ENCODE measurements at regions not wholly inside any gene's neighbourhood (a gene's known extent, or its start where the extent isn't known, plus 50 kb on each side); places are given as distances from the start of the nearest gene placed in this dataset.

DNA sequence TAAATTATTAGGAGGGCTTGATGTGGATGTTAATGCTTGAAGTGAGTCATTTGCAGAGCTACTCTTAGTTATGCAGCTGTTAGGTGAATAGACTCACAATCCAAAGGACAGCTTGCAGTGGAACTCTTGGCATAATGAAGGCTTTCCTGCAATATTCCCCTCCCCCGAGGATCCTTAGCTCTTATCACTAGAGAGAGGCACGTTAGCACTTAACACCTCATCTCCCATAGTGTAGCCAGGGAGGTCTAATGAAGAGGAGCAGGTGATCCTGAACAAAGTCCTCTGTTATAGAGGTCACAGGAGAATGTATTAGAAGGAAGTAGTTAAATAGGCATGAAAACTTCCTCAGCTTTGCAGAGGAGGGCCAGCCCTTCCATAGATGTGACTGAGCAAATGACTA lies 919.2 kb upstream of the FAT3 start:
- H3K4me1 ChIP-seq (ENCODE audit: low read depth, poor library complexity, severe bottlenecking): peaks cover under 1% of the 10 kb centered on the region
- no peaks in the 10 kb centered on the region for H3K36me3 ChIP-seq (ENCODE audit: insufficient read depth)
- H3K4me3 ChIP-seq (IDR thresholded peaks at IDR 0.05; ENCODE audit: insufficient read depth, low read depth, low read length): no peak overlapping the region
- no peaks in the 10 kb centered on the region for H3K79me2 ChIP-seq (ENCODE audit: insufficient read depth, low read depth)
- TF ChIP-seq, protein P1, sequence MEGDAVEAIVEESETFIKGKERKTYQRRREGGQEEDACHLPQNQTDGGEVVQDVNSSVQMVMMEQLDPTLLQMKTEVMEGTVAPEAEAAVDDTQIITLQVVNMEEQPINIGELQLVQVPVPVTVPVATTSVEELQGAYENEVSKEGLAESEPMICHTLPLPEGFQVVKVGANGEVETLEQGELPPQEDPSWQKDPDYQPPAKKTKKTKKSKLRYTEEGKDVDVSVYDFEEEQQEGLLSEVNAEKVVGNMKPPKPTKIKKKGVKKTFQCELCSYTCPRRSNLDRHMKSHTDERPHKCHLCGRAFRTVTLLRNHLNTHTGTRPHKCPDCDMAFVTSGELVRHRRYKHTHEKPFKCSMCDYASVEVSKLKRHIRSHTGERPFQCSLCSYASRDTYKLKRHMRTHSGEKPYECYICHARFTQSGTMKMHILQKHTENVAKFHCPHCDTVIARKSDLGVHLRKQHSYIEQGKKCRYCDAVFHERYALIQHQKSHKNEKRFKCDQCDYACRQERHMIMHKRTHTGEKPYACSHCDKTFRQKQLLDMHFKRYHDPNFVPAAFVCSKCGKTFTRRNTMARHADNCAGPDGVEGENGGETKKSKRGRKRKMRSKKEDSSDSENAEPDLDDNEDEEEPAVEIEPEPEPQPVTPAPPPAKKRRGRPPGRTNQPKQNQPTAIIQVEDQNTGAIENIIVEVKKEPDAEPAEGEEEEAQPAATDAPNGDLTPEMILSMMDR (conservative IDR thresholded peaks at IDR 0.05; ENCODE audit: low read depth, low read length): no peak
- H3K9ac ChIP-seq: no peak overlapping the region
- no peak overlapping the region for H3K27ac ChIP-seq
- no peak overlapping the region for H3K4me2 ChIP-seq
- H4K20me1 ChIP-seq (ENCODE audit: insufficient read depth): no peaks in the 10 kb centered on the region
- no peaks in the 10 kb centered on the region for H3K27me3 ChIP-seq (ENCODE audit: insufficient read depth, low read depth)
- no peak overlapping the region for H2AFZ ChIP-seq (ENCODE audit: low read depth)

DNA sequence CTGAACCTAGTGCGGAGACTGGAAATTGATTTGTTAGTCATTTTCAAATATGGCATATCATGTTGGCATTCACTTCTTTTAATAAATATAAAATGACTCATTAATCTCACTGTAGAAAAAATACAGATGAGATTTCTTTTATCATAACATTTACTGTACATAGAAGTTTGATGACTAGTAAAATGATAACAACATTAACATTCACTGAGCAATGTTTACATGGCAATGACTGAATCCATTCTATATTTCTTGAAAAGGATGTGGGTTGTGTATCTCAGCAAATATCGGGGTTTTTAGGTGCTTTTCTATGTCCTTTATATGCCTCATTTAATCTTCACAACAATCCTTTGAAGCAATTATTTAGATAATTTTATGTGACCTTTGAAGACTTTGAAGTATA lies 920.9 kb upstream of the FAT3 start:
- Histone ChIP-seq H3K79me2 (ENCODE audit: insufficient read depth, low read depth) (no peaks in the 10 kb centered on the region), H3K4me3 (IDR thresholded peaks at IDR 0.05; ENCODE audit: insufficient read depth, low read depth, low read length) (no peak overlapping the region), H3K4me2 (no peak overlapping the region), H3K4me1 (ENCODE audit: low read depth, poor library complexity, severe bottlenecking) (peaks cover 5% of the 10 kb centered on the region), H4K20me1 (ENCODE audit: insufficient read depth) (no peaks in the 10 kb centered on the region), H3K27me3 (ENCODE audit: insufficient read depth, low read depth) (no peaks in the 10 kb centered on the region), H2AFZ (ENCODE audit: low read depth) (no peak overlapping the region), H3K9ac (no peak overlapping the region), H3K36me3 (ENCODE audit: insufficient read depth) (no peaks in the 10 kb centered on the region), H3K27ac (no peak overlapping the region)
- TF ChIP-seq, protein P1 (conservative IDR thresholded peaks at IDR 0.05; ENCODE audit: low read depth, low read length): no peak

DNA sequence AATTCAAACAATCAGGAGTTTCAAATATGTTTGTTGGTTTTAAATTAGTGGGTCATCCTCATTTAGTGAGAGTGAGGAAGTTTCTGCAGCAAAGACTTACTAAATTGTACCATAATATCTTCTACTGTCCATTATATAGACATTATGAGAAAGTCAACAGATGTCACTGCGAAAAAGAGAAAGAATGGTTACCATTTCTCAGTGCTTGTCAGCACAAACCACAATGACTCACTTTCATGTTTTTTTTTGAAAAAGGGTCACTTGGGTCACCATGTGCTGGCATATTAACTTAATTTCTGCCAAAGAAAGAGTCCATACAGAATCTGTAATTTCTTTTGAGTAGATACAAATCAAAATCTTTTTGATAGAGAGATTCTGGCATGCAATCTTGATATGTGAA lies 924.6 kb upstream of the FAT3 start:
- Histone ChIP-seq H4K20me1 (ENCODE audit: insufficient read depth) (no peaks in the 10 kb centered on the region), H3K79me2 (ENCODE audit: insufficient read depth, low read depth) (no peaks in the 10 kb centered on the region), H3K4me3 (IDR thresholded peaks at IDR 0.05; ENCODE audit: insufficient read depth, low read depth, low read length) (no peak overlapping the region), H3K9ac (no peak overlapping the region), H2AFZ (ENCODE audit: low read depth) (no peak overlapping the region), H3K4me2 (no peak overlapping the region), H3K4me1 (ENCODE audit: low read depth, poor library complexity, severe bottlenecking) (peaks cover 5% of the 10 kb centered on the region), H3K27me3 (ENCODE audit: insufficient read depth, low read depth) (no peaks in the 10 kb centered on the region), H3K27ac (no peak overlapping the region), H3K36me3 (ENCODE audit: insufficient read depth) (no peaks in the 10 kb centered on the region)
- TF ChIP-seq, protein P1 (conservative IDR thresholded peaks at IDR 0.05; ENCODE audit: low read depth, low read length): no peak

DNA sequence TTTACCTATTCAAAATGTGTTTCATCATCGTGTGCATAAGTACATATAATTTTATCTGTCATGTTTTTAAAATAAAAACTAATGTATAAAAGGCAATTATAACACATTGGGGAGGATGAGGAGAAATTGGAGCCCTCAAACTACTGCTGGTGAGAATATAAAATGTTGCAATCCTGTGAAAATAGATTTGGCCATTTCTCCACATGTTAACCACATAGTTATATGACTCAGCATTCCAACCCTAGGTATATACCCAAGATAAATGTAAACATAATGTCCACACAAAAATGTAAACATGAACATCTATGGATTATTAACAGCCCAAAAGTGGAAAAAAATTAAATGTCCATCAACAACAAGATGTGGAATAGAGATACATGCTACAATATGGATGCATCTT lies 928.0 kb upstream of the FAT3 start:
- Histone ChIP-seq H3K4me2 (no peak overlapping the region), H3K36me3 (ENCODE audit: insufficient read depth) (no peaks in the 10 kb centered on the region), H3K9ac (no peak overlapping the region), H3K79me2 (ENCODE audit: insufficient read depth, low read depth) (no peaks in the 10 kb centered on the region), H2AFZ (ENCODE audit: low read depth) (no peak overlapping the region), H3K27me3 (ENCODE audit: insufficient read depth, low read depth) (no peaks in the 10 kb centered on the region), H4K20me1 (ENCODE audit: insufficient read depth) (no peaks in the 10 kb centered on the region), H3K4me3 (IDR thresholded peaks at IDR 0.05; ENCODE audit: insufficient read depth, low read depth, low read length) (no peak overlapping the region), H3K4me1 (ENCODE audit: low read depth, poor library complexity, severe bottlenecking) (peaks cover 5% of the 10 kb centered on the region), H3K27ac (no peak overlapping the region)
- TF ChIP-seq, protein P1 (conservative IDR thresholded peaks at IDR 0.05; ENCODE audit: low read depth, low read length): no peak
